Thoracic aorta (tissue), 2 donors: ENCODE measurements at regions not wholly inside any gene's neighbourhood (a gene's known extent, or its start where the extent isn't known, plus 50 kb on each side); places are given as distances from the start of the nearest gene placed in this dataset.

ENCODE experiments used
- ATAC-seq: fragments of 150-250 bp; one replicate; pipeline ENCODE4 v1.8.0; 2017; ENCODE audit warnings: low read depth; ENCODE audit not compliant: insufficient number of reproducible peaks, low FRiP score
- DNase-seq: peaks from one replicate; pipeline ENCODE4 v3.0.0-alpha.2; 2020; ENCODE audit warnings: low spot score
- H3K27ac ChIP-seq, 2 donors: fragments of 200-600 bp; sonication (generic); 1 replicate in 1 of 2; 2 replicates in 1 of 2; pipeline ENCODE4 v1.5.1; 2016; ENCODE audit warnings: mild to moderate bottlenecking in 2 of 2, moderate library complexity in 2 of 2
- H3K27me3 ChIP-seq: fragments of 200-600 bp; sonication (generic); replicated peaks from 2 replicates; pipeline ENCODE4 v1.6.0; 2016; ENCODE audit warnings: mild to moderate bottlenecking; ENCODE audit not compliant: insufficient read depth
- H3K36me3 ChIP-seq: fragments of 200-600 bp; sonication (generic); one replicate; pipeline ENCODE4 v1.5.1; 2016
- H3K4me1 ChIP-seq, 2 donors: fragments of 200-600 bp; sonication (generic); 1 replicate in 1 of 2; 2 replicates in 1 of 2; pipeline versions ENCODE4 v1.5.1 to v1.6.0; 2016; ENCODE audit warnings: low read depth in 2 of 2, mild to moderate bottlenecking in 1 of 2; ENCODE audit not compliant: control insufficient read depth in 1 of 2
- H3K4me3 ChIP-seq: fragments of 200-600 bp; sonication (generic); 2 replicates; pipeline ENCODE4 v1.5.1; 2016; ENCODE audit warnings: mild to moderate bottlenecking
- H3K9me3 ChIP-seq: fragments of 200-600 bp; sonication (generic); 2 replicates; pipeline ENCODE4 v1.5.1; 2016
- CTCF ChIP-seq: fragments of 200-600 bp; sonication (generic); IDR thresholded peaks from one replicate; pipeline ENCODE4 v1.5.1; 2019; ENCODE audit warnings: antibody characterized with exemption

- Histone ChIP-seq H3K27ac (no peak overlapping the region), H3K27me3 (no peaks in the 10 kb centered on the region), H3K4me3 (no peak overlapping the region), H3K9me3 (no peaks in the 10 kb centered on the region), H3K36me3 (no peaks in the 10 kb centered on the region), H3K4me1 (no peaks in the 10 kb centered on the region)
- no peak for DNase-seq
- TF ChIP-seq CTCF = no peak
- ATAC-seq = no peak
Measured at GRCh38 chr5:6215891-6216290, 162.5 kb downstream of the MED10 start.

- no peak overlapping the region for H3K4me3 ChIP-seq
- no peaks in the 10 kb centered on the region for H3K36me3 ChIP-seq
- no peaks in the 10 kb centered on the region for H3K9me3 ChIP-seq
- no peaks in the 10 kb centered on the region for H3K4me1 ChIP-seq
- no peaks in the 10 kb centered on the region for H3K27me3 ChIP-seq
- no peak for ATAC-seq
- H3K27ac ChIP-seq = no peak overlapping the region
- TF ChIP-seq CTCF = no peak
- DNase-seq = no peak
Measured at GRCh38 chr5:6212244-6212643, 166.1 kb downstream of the MED10 start.

GRCh38 chr5:6206501-6206900 lies 171.8 kb downstream of the MED10 start:
- ATAC-seq = no peak
- no peaks in the 10 kb centered on the region for H3K27me3 ChIP-seq
- no peak overlapping the region for H3K27ac ChIP-seq
- H3K4me1 ChIP-seq = no peaks in the 10 kb centered on the region
- H3K36me3 ChIP-seq = no peaks in the 10 kb centered on the region
- TF ChIP-seq CTCF = no peak
- no peaks in the 10 kb centered on the region for H3K9me3 ChIP-seq
- no peak for DNase-seq
- no peak overlapping the region for H3K4me3 ChIP-seq

- TF ChIP-seq CTCF = no peak
- no peak for DNase-seq
Measured at GRCh38 chr5:6202968-6203365, 175.4 kb downstream of the MED10 start.

GRCh38 chr5:6202149-6202967 lies 176.0 kb downstream of the MED10 start:
- H3K27me3 ChIP-seq = no peaks in the 10 kb centered on the region
- no peak for DNase-seq
- TF ChIP-seq CTCF = no peak
- no peak for ATAC-seq
- no peaks in the 10 kb centered on the region for H3K4me1 ChIP-seq
- H3K4me3 ChIP-seq = no peak overlapping the region
- no peaks in the 10 kb centered on the region for H3K36me3 ChIP-seq
- no peak overlapping the region for H3K27ac ChIP-seq
- no peaks in the 10 kb centered on the region for H3K9me3 ChIP-seq

More at GRCh38 chr5:6202968-6203365, 175.4 kb downstream of the MED10 start:
- no peaks in the 10 kb centered on the region for H3K36me3 ChIP-seq
- H3K4me1 ChIP-seq = no peaks in the 10 kb centered on the region
- no peaks in the 10 kb centered on the region for H3K27me3 ChIP-seq
- H3K27ac ChIP-seq = no peak overlapping the region
- no peaks in the 10 kb centered on the region for H3K9me3 ChIP-seq
- H3K4me3 ChIP-seq = no peak overlapping the region
- no peak for ATAC-seq
